SK-N-MC (cell line): ENCODE measurements at regions not wholly inside any gene's neighbourhood (a gene's known extent, or its start where the extent isn't known, plus 50 kb on each side); places are given as distances from the start of the nearest gene placed in this dataset.

Experiments used
- EZH2 ChIP-seq: fragments of 200-600 bp; sonication (generic); IDR thresholded peaks from one replicate; pipeline ENCODE4 v1.6.1; 2017; ENCODE audit warnings: antibody characterized with exemption
- POLR2AphosphoS5 ChIP-seq: IDR thresholded peaks from 2 replicates; pipeline ENCODE4 v1.6.1; 2012; ENCODE audit warnings: mild to moderate bottlenecking, low read depth, low read length, borderline replicate concordance

DNA sequence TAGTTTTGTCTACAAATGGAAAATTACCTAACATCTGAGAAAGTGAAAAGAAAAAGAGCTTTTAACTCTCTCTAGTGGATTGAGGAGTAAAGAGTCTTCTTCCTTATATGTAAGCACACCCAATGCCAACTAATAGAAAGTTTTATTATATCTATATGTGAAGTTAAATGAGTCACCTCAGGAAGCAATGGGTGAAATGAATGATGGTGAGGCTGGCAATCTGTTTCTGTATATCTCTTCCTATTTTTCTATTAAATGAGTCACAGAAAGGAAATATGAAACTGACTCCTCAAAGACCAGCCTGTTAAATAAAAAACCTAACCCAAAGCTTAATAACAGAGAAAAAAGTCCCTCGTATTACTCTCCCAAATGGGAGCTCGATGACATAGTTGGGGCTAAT is 71.3 kb downstream of the OTOR start:
- no peak for TF ChIP-seq POLR2AphosphoS5
- TF ChIP-seq EZH2 = no peak
